WTC11 (cell line): ENCODE measurements at regions not wholly inside any gene's neighbourhood (a gene's known extent, or its start where the extent isn't known, plus 50 kb on each side); places are given as distances from the start of the nearest gene placed in this dataset.

Source experiments
- ATAC-seq: fragments of 200-7000 bp; cut with Tn5 transposase; 2 replicates; pipeline ENCODE4 v1.10.0; 2021; ENCODE audit warnings: mild to moderate bottlenecking, moderate library complexity
- CTCF ChIA-PET: fragments of 300-600 bp; sonication (Branson Sonifier 250); formaldehyde crosslinking; loops from one replicate; lab custom pipeline; 2021; ENCODE audit warnings: antibody characterized with exemption; lab: Charles Lee
- POLR2A ChIA-PET: fragments of 350-600 bp; sonication (Branson Sonifier 250); formaldehyde crosslinking; loops from one replicate; lab custom pipeline; 2021; ENCODE audit warnings: antibody characterized with exemption; lab: Charles Lee
- DNase-seq: peaks from one replicate; pipeline ENCODE4 v3.0.0; 2021; ENCODE audit warnings: low spot score
- H3K27ac Mint-ChIP-seq: 2 replicates; pipeline ENCODE4 v1.8.0; 2021; ENCODE audit warnings: mixed read lengths
- H3K27me3 Mint-ChIP-seq: 2 replicates; pipeline ENCODE4 v1.8.0; 2021; ENCODE audit warnings: low read depth, mild to moderate bottlenecking, moderate library complexity, mixed read lengths
- H3K36me3 Mint-ChIP-seq: 2 replicates; pipeline ENCODE4 v1.8.0; 2021; ENCODE audit warnings: mixed read lengths
- H3K4me1 Mint-ChIP-seq: 2 replicates; pipeline ENCODE4 v1.8.0; 2022; ENCODE audit warnings: mixed read lengths
- H3K4me3 Mint-ChIP-seq: 2 replicates; pipeline ENCODE4 v1.8.0; 2021; ENCODE audit warnings: mild to moderate bottlenecking, moderate library complexity, mixed read lengths
- H3K9me3 Mint-ChIP-seq: 2 replicates; pipeline ENCODE4 v1.8.0; 2021; ENCODE audit warnings: mixed read lengths
- ATF2 ChIP-seq: sonication (generic); formaldehyde crosslinking; IDR thresholded peaks from 2 replicates; pipeline ENCODE4 v1.8.1; 2022; ENCODE audit warnings: low read depth, missing genetic modification reagents, borderline replicate concordance
- CBFB ChIP-seq: sonication (generic); formaldehyde crosslinking; IDR thresholded peaks from 2 replicates; pipeline ENCODE4 v1.8.1; 2022; ENCODE audit warnings: mild to moderate bottlenecking, low read depth, missing genetic modification reagents
- ELF4 ChIP-seq: sonication (generic); formaldehyde crosslinking; IDR thresholded peaks from 2 replicates; pipeline ENCODE4 v1.8.1; 2022; ENCODE audit warnings: low read depth, mild to moderate bottlenecking, moderate library complexity, missing genetic modification reagents
- ESRRA ChIP-seq: sonication (generic); formaldehyde crosslinking; IDR thresholded peaks from 2 replicates; pipeline ENCODE4 v1.8.1; 2022; ENCODE audit warnings: mild to moderate bottlenecking, missing genetic modification reagents, borderline replicate concordance
- ETV6 ChIP-seq: sonication (generic); formaldehyde crosslinking; IDR thresholded peaks from 2 replicates; pipeline ENCODE4 v1.8.1; 2022; ENCODE audit warnings: mild to moderate bottlenecking, missing genetic modification reagents
- GTF2I ChIP-seq: fragments of 250-450 bp; sonication (Bioruptor Pico); conservative IDR thresholded peaks from 2 replicates; pipeline ENCODE4 v1.4.0; 2021; ENCODE audit warnings: mild to moderate bottlenecking
- KAT7 ChIP-seq: sonication (generic); formaldehyde crosslinking; IDR thresholded peaks from 2 replicates; pipeline ENCODE4 v1.8.1; 2023; ENCODE audit warnings: missing genetic modification reagents, mild to moderate bottlenecking, borderline replicate concordance
- SMAD4 ChIP-seq: sonication (generic); formaldehyde crosslinking; IDR thresholded peaks from 2 replicates; pipeline ENCODE4 v1.8.0; 2022; ENCODE audit warnings: mild to moderate bottlenecking, missing genetic modification reagents
- SOX15 ChIP-seq: fragments of 250-450 bp; sonication (Bioruptor Pico); IDR thresholded peaks from 2 replicates; pipeline ENCODE4 v1.9.0; 2021; ENCODE audit warnings: mild to moderate bottlenecking
- ZMAT4 ChIP-seq: fragments of 250-450 bp; sonication (Bioruptor Pico); IDR thresholded peaks from 2 replicates; pipeline ENCODE4 v1.9.0; 2021; ENCODE audit warnings: mild to moderate bottlenecking
- ZNF232 ChIP-seq: sonication (generic); formaldehyde crosslinking; IDR thresholded peaks from 2 replicates; pipeline ENCODE4 v1.8.0; 2022; ENCODE audit warnings: mild to moderate bottlenecking, missing genetic modification reagents
- ZNF317 ChIP-seq: sonication (generic); formaldehyde crosslinking; IDR thresholded peaks from 2 replicates; pipeline ENCODE4 v1.8.1; 2023; ENCODE audit warnings: low read depth, mild to moderate bottlenecking, moderate library complexity, missing genetic modification reagents, borderline replicate concordance
- ZNF396 ChIP-seq: fragments of 250-450 bp; sonication (Bioruptor Pico); IDR thresholded peaks from 2 replicates; pipeline ENCODE4 v1.8.0; 2021; ENCODE audit warnings: mild to moderate bottlenecking, moderate library complexity, borderline replicate concordance
- ZNF423 ChIP-seq: fragments of 250-450 bp; sonication (Bioruptor Pico); IDR thresholded peaks from 2 replicates; pipeline ENCODE4 v2.1.2; 2022; ENCODE audit warnings: mild to moderate bottlenecking, moderate library complexity
- ZSCAN18 ChIP-seq: fragments of 250-450 bp; sonication (Bioruptor Pico); IDR thresholded peaks from 2 replicates; pipeline ENCODE4 v2.1.2; 2022; ENCODE audit warnings: mild to moderate bottlenecking, moderate library complexity
- TF ChIP-seq, protein P1 (sequence below): sonication (generic); formaldehyde crosslinking; IDR thresholded peaks from 2 replicates; pipeline ENCODE4 v1.8.1; 2022; ENCODE audit warnings: missing genetic modification reagents, borderline replicate concordance
- TF ChIP-seq, protein P2 (sequence below): fragments of 250-450 bp; sonication (Bioruptor Pico); IDR thresholded peaks from 2 replicates; pipeline ENCODE4 v1.9.0; 2021; ENCODE audit warnings: moderate library complexity, mild to moderate bottlenecking, inconsistent platforms, borderline replicate concordance
- TF ChIP-seq, protein P3 (sequence below): sonication (generic); formaldehyde crosslinking; IDR thresholded peaks from 2 replicates; pipeline ENCODE4 v1.8.0; 2023; ENCODE audit warnings: missing genetic modification reagents, mild to moderate bottlenecking, borderline replicate concordance

- TF ChIP-seq, protein P1, sequence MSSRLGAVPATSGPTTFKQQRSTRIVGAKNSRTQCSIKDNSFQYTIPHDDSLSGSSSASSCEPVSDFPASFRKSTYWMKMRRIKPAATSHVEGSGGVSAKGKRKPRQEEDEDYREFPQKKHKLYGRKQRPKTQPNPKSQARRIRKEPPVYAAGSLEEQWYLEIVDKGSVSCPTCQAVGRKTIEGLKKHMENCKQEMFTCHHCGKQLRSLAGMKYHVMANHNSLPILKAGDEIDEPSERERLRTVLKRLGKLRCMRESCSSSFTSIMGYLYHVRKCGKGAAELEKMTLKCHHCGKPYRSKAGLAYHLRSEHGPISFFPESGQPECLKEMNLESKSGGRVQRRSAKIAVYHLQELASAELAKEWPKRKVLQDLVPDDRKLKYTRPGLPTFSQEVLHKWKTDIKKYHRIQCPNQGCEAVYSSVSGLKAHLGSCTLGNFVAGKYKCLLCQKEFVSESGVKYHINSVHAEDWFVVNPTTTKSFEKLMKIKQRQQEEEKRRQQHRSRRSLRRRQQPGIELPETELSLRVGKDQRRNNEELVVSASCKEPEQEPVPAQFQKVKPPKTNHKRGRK = no peak
- TF ChIP-seq ZSCAN18 (CRISPR knock-in tag) (no peak), ATF2 (CRISPR knock-in tag) (no peak), SOX15 (CRISPR knock-in tag) (no peak), SMAD4 (CRISPR knock-in tag) (no peak), ESRRA (CRISPR knock-in tag) (no peak), CBFB (CRISPR knock-in tag) (no peak), ZNF396 (CRISPR knock-in tag) (no peak), KAT7 (CRISPR knock-in tag) (no peak), GTF2I (no peak), ETV6 (CRISPR knock-in tag) (no peak), ZNF232 (no peak), ZMAT4 (CRISPR knock-in tag) (no peak), ZNF317 (CRISPR knock-in tag) (no peak)
- TF ChIP-seq, all 79 proteins: peak for 0
- Mint-ChIP-seq H3K4me3 (no peak overlapping the region), H3K36me3 (peaks cover 10% of the 10 kb centered on the region), H3K9me3 (peaks cover 16% of the 10 kb centered on the region), H3K4me1 (no peaks in the 10 kb centered on the region), H3K27me3 (no peaks in the 10 kb centered on the region; the same call in none of the 2 replicates), H3K27ac (no peak overlapping the region)
- POLR2A ChIA-PET = no interaction called here
- DNase-seq (no peak), ATAC-seq (no peak)
- CTCF ChIA-PET = no interaction called here
Observed at GRCh38 chr14:101328412-101329028, 232.8 kb upstream of the DIO3 start.

GRCh38 chr14:101330416-101331140 is 230.7 kb upstream of the DIO3 start:
- H3K4me1 Mint-ChIP-seq = no peaks in the 10 kb centered on the region
- H3K27ac Mint-ChIP-seq = no peak overlapping the region
- H3K4me3 Mint-ChIP-seq = no peak overlapping the region
- ATAC-seq = no peak
- no peaks in the 10 kb centered on the region for H3K36me3 Mint-ChIP-seq
- DNase-seq = no peak
- CTCF ChIA-PET = no interaction called here
- no peaks in the 10 kb centered on the region for H3K9me3 Mint-ChIP-seq
- POLR2A ChIA-PET = no interaction called here
- no peaks in the 10 kb centered on the region; the same call in 1 of the 2 replicates for H3K27me3 Mint-ChIP-seq
- TF ChIP-seq, protein P2, sequence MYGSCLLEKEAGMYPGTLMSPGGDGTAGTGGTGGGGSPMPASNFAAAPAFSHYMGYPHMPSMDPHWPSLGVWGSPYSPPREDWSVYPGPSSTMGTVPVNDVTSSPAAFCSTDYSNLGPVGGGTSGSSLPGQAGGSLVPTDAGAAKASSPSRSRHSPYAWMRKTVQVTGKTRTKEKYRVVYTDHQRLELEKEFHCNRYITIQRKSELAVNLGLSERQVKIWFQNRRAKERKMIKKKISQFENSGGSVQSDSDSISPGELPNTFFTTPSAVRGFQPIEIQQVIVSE (CRISPR knock-in tag) = no peak
- TF ChIP-seq ZNF423 = no peak

DNA sequence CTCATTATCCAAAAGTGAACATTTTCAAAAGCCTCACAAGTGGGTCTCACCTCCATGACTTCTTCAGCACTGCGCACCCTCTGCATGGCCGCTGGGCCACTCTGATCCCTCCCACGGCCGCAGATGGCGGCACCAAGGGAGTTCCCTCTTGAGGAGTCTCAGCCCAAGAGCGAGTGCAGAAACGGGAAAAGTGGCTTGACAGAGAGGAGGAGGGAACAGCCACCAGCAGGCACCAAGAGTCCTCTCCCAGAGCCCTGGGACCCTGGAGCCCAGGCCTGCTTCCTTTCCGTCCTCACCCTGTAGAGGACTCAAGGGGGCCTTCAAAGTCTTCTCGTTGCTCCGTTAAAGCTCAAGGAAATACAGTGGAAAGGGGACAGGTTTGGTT is 230.2 kb upstream of the DIO3 start:
- H3K27ac Mint-ChIP-seq = no peak overlapping the region

More for the DNA sequence above, 230.2 kb upstream of the DIO3 start:
- DNase-seq (no peak), ATAC-seq (no peak)
- TF ChIP-seq, protein P3, sequence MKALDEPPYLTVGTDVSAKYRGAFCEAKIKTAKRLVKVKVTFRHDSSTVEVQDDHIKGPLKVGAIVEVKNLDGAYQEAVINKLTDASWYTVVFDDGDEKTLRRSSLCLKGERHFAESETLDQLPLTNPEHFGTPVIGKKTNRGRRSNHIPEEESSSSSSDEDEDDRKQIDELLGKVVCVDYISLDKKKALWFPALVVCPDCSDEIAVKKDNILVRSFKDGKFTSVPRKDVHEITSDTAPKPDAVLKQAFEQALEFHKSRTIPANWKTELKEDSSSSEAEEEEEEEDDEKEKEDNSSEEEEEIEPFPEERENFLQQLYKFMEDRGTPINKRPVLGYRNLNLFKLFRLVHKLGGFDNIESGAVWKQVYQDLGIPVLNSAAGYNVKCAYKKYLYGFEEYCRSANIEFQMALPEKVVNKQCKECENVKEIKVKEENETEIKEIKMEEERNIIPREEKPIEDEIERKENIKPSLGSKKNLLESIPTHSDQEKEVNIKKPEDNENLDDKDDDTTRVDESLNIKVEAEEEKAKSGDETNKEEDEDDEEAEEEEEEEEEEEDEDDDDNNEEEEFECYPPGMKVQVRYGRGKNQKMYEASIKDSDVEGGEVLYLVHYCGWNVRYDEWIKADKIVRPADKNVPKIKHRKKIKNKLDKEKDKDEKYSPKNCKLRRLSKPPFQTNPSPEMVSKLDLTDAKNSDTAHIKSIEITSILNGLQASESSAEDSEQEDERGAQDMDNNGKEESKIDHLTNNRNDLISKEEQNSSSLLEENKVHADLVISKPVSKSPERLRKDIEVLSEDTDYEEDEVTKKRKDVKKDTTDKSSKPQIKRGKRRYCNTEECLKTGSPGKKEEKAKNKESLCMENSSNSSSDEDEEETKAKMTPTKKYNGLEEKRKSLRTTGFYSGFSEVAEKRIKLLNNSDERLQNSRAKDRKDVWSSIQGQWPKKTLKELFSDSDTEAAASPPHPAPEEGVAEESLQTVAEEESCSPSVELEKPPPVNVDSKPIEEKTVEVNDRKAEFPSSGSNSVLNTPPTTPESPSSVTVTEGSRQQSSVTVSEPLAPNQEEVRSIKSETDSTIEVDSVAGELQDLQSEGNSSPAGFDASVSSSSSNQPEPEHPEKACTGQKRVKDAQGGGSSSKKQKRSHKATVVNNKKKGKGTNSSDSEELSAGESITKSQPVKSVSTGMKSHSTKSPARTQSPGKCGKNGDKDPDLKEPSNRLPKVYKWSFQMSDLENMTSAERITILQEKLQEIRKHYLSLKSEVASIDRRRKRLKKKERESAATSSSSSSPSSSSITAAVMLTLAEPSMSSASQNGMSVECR (CRISPR knock-in tag) = no peak
- TF ChIP-seq ELF4 (CRISPR knock-in tag) = no peak
- no peak for TF ChIP-seq SMAD4 (CRISPR knock-in tag)
- Mint-ChIP-seq H3K4me3 (no peak overlapping the region), H3K4me1 (no peaks in the 10 kb centered on the region), H3K36me3 (no peaks in the 10 kb centered on the region), H3K9me3 (no peaks in the 10 kb centered on the region), H3K27me3 (no peaks in the 10 kb centered on the region; the same call in 1 of the 2 replicates)
- CTCF ChIA-PET = no interaction called here
- POLR2A ChIA-PET = no interaction called here
